GM12872 (cell line): ENCODE measurements at regions not wholly inside any gene's neighbourhood (a gene's known extent, or its start where the extent isn't known, plus 50 kb on each side); places are given as distances from the start of the nearest gene placed in this dataset.

Experiments used
- CTCF ChIP-seq: IDR thresholded peaks from 3 replicates; pipeline ENCODE4 v1.5.1; 2011; ENCODE audit warnings: low read depth, mild to moderate bottlenecking, low read length, moderate library complexity; ENCODE audit not compliant: insufficient read depth

DNA sequence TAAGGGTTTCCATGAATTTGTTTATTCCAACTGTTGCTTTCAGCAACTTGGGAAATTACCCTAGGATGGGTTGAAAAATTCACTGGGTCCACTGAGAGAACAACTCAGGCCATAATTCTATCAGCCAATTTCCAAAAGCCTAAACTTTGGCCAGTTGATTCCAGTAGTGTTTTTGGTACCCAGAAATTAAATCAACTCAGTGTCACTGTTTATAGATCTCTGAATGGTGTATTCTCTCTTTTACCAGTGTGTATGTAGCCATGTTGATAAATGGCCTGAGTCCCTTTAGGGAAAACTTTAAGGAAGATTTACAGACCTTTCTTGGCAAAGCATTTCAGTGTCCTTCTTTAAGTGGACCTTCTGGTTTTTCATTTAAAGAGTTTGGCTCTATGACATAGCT, 636.4 kb downstream of the OTOL1 start:
- TF ChIP-seq CTCF = no peak

GRCh38 chr3:162134571-162134970, 638.0 kb downstream of the OTOL1 start:
- no peak for TF ChIP-seq CTCF

GRCh38 chr3:162136136-162136535, 639.5 kb downstream of the OTOL1 start:
- no peak for TF ChIP-seq CTCF

GRCh38 chr3:162138509-162138908, 641.9 kb downstream of the OTOL1 start:
- no peak for TF ChIP-seq CTCF

- no peak for TF ChIP-seq CTCF
Observed at GRCh38 chr3:162139841-162140240, 643.2 kb downstream of the OTOL1 start.

GRCh38 chr3:162141272-162141791, 644.7 kb downstream of the OTOL1 start:
- no peak for TF ChIP-seq CTCF

- no peak for TF ChIP-seq CTCF
Observed at GRCh38 chr3:162142511-162142910, 645.9 kb downstream of the OTOL1 start.
